Stimulated activated CD4-positive, alpha-beta T cell treated with anti-CD3 and anti-CD28 coated beads, TNF-alpha, amount 100 ng/mL, for 24 hours (primary cell): ENCODE measurements at regions not wholly inside any gene's neighbourhood (a gene's known extent, or its start where the extent isn't known, plus 50 kb on each side); places are given as distances from the start of the nearest gene placed in this dataset.

Experiments used
- DNase-seq, 3 experiments: peaks; one replicate each; pipeline ENCODE4 v3.0.0-alpha.2; 2020; ENCODE audit warnings: low read depth in 3 of 3

- DNase-seq: no peak
These were observed 154.9 kb upstream of the ANKRD28 start for GRCh38 chr3:15952543-15953175.

- no peak for DNase-seq
These were observed 156.1 kb upstream of the ANKRD28 start for GRCh38 chr3:15953841-15954240.

GRCh38 chr3:15955968-15956367, 158.2 kb upstream of the ANKRD28 start:
- DNase-seq: no peak

GRCh38 chr3:15958692-15959433, 161.1 kb upstream of the ANKRD28 start:
- DNase-seq: no peak

- no peak for DNase-seq
These were observed 161.6 kb upstream of the ANKRD28 start for GRCh38 chr3:15959434-15959811.

GRCh38 chr3:15964605-15965442, 167.0 kb upstream of the ANKRD28 start:
- no peak for DNase-seq

GRCh38 chr3:15967577-15967976, 169.8 kb upstream of the ANKRD28 start:
- DNase-seq: no peak

- DNase-seq: no peak
These were observed 172.3 kb upstream of the ANKRD28 start for GRCh38 chr3:15969874-15970640.

GRCh38 chr3:15973414-15973813, 175.6 kb upstream of the ANKRD28 start:
- DNase-seq: no peak

GRCh38 chr3:15973940-15974339, 176.2 kb upstream of the ANKRD28 start:
- no peak for DNase-seq

- DNase-seq: no peak
These were observed 176.9 kb upstream of the ANKRD28 start for GRCh38 chr3:15974647-15975046.

GRCh38 chr3:15976524-15976923, 178.7 kb upstream of the ANKRD28 start:
- DNase-seq: no peak

- no peak for DNase-seq
These were observed 179.3 kb upstream of the ANKRD28 start for GRCh38 chr3:15977090-15977489.

GRCh38 chr3:15977598-15978232, 179.9 kb upstream of the ANKRD28 start:
- DNase-seq: no peak

- no peak for DNase-seq
These were observed 181.0 kb upstream of the ANKRD28 start for GRCh38 chr3:15978801-15979200.

GRCh38 chr3:15979495-15979894, 181.7 kb upstream of the ANKRD28 start:
- DNase-seq: no peak

- no peak for DNase-seq
These were observed 182.1 kb upstream of the ANKRD28 start for GRCh38 chr3:15979900-15980299.

GRCh38 chr3:15982243-15982642, 184.5 kb upstream of the ANKRD28 start:
- no peak for DNase-seq

- no peak for DNase-seq
These were observed 185.0 kb upstream of the ANKRD28 start for GRCh38 chr3:15982667-15983196.

- DNase-seq: no peak
These were observed 185.5 kb upstream of the ANKRD28 start for GRCh38 chr3:15983232-15983631.

GRCh38 chr3:15983693-15984092, 185.9 kb upstream of the ANKRD28 start:
- no peak for DNase-seq
